ENCODE measurements at regions not wholly inside any gene's neighbourhood (a gene's known extent, or its start where the extent isn't known, plus 50 kb on each side); places are given as distances from the start of the nearest gene placed in this dataset.

DNA sequence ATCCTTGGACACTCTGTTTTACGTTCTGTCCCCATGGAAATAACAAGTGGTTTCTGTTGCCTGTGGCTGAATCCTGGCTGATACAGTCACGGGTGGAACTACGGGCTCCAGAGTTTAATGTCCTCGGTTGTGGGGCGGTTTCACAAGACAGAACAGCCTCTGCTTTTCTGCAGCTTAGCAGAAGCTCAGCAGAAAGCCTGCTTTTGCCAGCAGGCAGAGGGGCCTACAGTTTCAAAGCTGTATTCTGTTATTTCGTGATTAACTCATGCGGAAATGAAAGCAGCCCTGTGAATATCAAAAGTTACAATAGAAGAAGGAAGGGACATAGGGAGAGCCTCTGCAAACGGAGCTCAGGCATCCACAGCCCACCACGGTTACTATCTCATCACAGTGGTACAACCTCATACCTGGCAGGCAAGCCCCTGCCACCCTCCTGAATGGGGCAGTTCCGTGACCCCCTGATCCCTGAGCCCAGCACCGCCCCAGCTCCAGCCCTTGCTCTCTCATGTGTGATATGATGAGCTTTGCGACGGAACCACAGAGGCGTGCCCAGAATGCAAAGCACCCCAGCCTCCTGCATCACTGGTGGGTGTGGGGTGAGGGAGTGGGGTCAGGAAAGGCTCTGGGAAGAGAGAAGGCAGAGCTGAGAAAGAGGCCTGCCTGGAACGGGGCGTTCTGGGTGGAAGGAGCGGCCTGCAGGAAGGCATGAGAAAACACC lies 360.6 kb downstream of the BRD1 start:
- no peak for TF ChIP-seq EZH2 (IDR thresholded peaks at IDR 0.05)
- no peak for TF ChIP-seq POLR2AphosphoS5 (IDR thresholded peaks at IDR 0.05; ENCODE audit: borderline replicate concordance, low read depth, low read length)
- TF ChIP-seq FOXP2 (optimal IDR thresholded peaks at IDR 0.05; ENCODE audit: control extremely low read depth, extremely low read length, insufficient read depth): no peak
